ENCODE measurements at regions not wholly inside any gene's neighbourhood (a gene's known extent, or its start where the extent isn't known, plus 50 kb on each side); places are given as distances from the start of the nearest gene placed in this dataset.

- H3K36me3 Mint-ChIP-seq (ENCODE audit: low read depth) = no peaks in the 10 kb centered on the region
- H3K4me3 Mint-ChIP-seq = no peak overlapping the region
Measured at GRCh38 chr15:35885870-35886269, 339.9 kb upstream of the DPH6 start.

DNA sequence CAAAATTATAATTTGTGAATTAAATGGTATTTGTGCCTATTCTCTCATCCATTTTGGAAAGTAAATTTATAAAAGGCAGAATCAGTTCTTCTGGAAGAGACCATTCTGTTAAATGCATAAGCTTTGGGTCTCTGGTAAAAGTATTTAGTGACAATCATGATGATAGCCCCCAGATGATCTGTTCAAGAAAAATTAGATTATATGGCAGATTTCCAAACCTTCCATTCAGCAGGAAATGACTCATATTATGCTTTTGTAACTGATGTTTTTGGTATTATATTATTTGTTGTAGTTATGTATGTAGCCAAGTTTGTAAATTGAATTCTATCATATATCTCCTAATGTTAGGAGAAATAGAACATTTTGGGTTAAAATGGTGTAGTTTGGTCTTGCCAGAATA lies 340.8 kb upstream of the DPH6 start:
- no peak for DNase-seq (ENCODE audit: low spot score)
- no peaks in the 10 kb centered on the region for H3K9me3 Mint-ChIP-seq
- no peaks in the 10 kb centered on the region for H3K36me3 Mint-ChIP-seq (ENCODE audit: low read depth)
- no peaks in the 10 kb centered on the region for H3K27me3 Mint-ChIP-seq (ENCODE audit: insufficient read depth)
- no peak overlapping the region for H3K4me3 Mint-ChIP-seq
- H3K27ac Mint-ChIP-seq = no peak overlapping the region
- H3K4me1 Mint-ChIP-seq (ENCODE audit: low read depth) = no peaks in the 10 kb centered on the region
- intact Hi-C loops (cut with micrococcal nuclease) = no loop called here

More at GRCh38 chr15:35885870-35886269, 339.9 kb upstream of the DPH6 start:
- Mint-ChIP-seq H3K27ac (no peak overlapping the region), H3K27me3 (ENCODE audit: insufficient read depth) (no peaks in the 10 kb centered on the region), H3K9me3 (peaks cover 3% of the 10 kb centered on the region), H3K4me1 (ENCODE audit: low read depth) (no peaks in the 10 kb centered on the region)
- intact Hi-C loops (cut with micrococcal nuclease) = no loop called here
- DNase-seq (ENCODE audit: low spot score) = no peak

DNA sequence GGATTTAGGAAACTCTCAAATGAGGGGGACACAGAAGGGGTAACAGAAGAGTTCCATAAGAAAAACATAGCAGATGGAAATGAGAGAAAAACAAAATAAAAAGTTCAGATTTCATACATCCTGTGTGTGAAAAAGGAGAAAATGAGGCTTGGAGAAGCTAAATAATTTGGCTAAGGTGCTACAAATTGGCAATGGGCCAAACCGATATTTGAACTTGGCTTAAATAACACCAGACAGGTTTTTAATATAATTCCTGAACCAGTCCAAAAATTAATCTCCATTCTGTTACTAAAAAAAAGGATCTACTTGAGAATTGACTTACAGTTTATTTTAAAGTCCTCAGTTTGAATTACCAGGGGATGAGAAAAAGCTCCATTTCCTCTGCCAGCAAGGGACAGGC lies 342.9 kb upstream of the DPH6 start:
- no peaks in the 10 kb centered on the region for H3K27me3 Mint-ChIP-seq (ENCODE audit: insufficient read depth)
- H3K9me3 Mint-ChIP-seq = no peaks in the 10 kb centered on the region
- no peaks in the 10 kb centered on the region for H3K4me1 Mint-ChIP-seq (ENCODE audit: low read depth)
- DNase-seq (ENCODE audit: low spot score) = no peak
- H3K36me3 Mint-ChIP-seq (ENCODE audit: low read depth) = no peaks in the 10 kb centered on the region
- intact Hi-C loops (cut with micrococcal nuclease) = no loop called here
- no peak overlapping the region for H3K27ac Mint-ChIP-seq
- H3K4me3 Mint-ChIP-seq = no peak overlapping the region

DNA sequence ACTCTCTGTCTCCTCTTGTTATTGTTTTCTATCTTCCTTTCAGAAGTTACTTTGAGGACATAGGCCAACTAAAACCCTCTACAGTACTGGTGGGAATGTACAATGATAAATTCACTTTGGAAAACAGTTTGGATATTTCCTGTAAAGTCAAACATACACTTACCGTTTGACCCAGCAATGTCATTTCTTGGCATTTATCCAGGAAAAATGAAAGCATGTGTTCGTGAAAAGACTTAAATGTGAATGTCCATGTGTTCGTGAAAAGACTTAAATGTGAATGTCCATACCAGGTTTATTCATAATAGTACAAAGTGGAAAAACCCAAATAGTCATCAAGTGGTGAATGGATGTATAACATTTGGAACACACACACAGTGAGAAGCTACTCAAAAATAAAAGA lies 361.5 kb upstream of the DPH6 start:
- Mint-ChIP-seq H3K27ac (no peak overlapping the region), H3K36me3 (ENCODE audit: low read depth) (no peaks in the 10 kb centered on the region), H3K9me3 (peaks cover 6% of the 10 kb centered on the region), H3K4me3 (no peak overlapping the region), H3K4me1 (ENCODE audit: low read depth) (no peaks in the 10 kb centered on the region), H3K27me3 (ENCODE audit: insufficient read depth) (no peaks in the 10 kb centered on the region)
- intact Hi-C loops (cut with micrococcal nuclease) = no loop called here
- no peak for DNase-seq (ENCODE audit: low spot score)

DNA sequence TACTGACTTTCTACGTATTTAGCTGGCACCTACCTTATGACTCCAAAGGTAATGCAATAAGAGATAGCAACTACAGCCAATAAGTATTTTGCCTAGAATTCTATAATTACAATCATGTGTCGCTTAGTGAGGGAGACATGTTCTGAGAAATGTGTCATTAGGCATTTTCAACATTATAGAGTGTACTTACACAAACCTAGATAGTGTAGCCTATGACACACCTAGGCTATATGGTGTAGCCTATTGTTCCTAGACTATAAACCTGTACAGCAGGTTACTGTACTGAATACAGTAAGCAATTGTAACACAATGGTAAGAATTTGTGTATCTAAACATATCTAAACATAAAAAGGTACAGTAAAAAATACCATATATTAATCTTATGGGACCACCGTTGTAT lies 363.4 kb upstream of the DPH6 start:
- no peak overlapping the region for H3K27ac Mint-ChIP-seq
- H3K4me3 Mint-ChIP-seq = no peak overlapping the region
- no peaks in the 10 kb centered on the region for H3K4me1 Mint-ChIP-seq (ENCODE audit: low read depth)
- peaks cover 3% of the 10 kb centered on the region for H3K9me3 Mint-ChIP-seq
- no peak for DNase-seq (ENCODE audit: low spot score)
- intact Hi-C loops (cut with micrococcal nuclease) = no loop called here
- no peaks in the 10 kb centered on the region for H3K27me3 Mint-ChIP-seq (ENCODE audit: insufficient read depth)
- no peaks in the 10 kb centered on the region for H3K36me3 Mint-ChIP-seq (ENCODE audit: low read depth)

- Mint-ChIP-seq H3K4me3 (no peak overlapping the region), H3K36me3 (ENCODE audit: low read depth) (no peaks in the 10 kb centered on the region), H3K27me3 (ENCODE audit: insufficient read depth) (no peaks in the 10 kb centered on the region), H3K9me3 (peaks cover 3% of the 10 kb centered on the region), H3K4me1 (ENCODE audit: low read depth) (no peaks in the 10 kb centered on the region), H3K27ac (no peak overlapping the region)
- intact Hi-C loops (cut with micrococcal nuclease) = no loop called here
- no peak for DNase-seq (ENCODE audit: low spot score)
Measured at GRCh38 chr15:35910227-35910626, 364.3 kb upstream of the DPH6 start.

DNA sequence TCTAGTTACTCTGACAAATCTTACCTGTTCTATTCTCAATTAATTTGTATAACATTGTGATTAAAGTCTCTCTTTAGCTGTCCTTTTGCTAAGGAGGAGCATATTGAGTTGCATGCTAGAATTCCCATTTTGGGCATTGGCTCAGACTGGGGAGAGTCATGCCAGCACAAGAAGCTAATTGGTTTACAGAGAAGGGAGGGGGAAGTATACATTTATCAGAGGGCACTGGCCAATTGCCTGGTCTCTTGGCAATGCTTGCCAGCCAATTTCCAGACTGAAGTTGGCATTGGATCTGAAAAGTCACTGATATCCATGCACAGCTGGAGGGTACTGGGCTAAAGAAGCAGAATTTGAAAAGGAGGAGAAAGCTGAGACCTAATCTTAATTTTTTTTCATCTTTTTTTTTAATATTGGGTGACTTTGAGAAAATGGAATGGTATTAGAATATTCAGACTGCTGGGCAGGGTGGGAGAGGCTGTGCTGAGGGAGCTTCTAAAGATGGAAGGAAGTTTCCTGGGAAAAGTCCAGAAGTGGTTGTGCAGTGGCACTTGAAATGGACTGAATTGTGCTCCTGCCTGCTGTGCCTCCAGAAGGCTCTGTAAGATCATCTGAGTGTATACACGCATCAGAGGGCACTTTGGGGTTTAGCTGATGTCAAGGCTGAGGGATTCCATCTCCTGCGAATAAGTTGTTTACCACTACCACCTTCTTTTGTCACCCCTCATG lies 365.2 kb upstream of the DPH6 start:
- H3K9me3 Mint-ChIP-seq = peaks cover 3% of the 10 kb centered on the region
- DNase-seq (ENCODE audit: low spot score) = no peak
- intact Hi-C loops (cut with micrococcal nuclease) = no loop called here

DNA sequence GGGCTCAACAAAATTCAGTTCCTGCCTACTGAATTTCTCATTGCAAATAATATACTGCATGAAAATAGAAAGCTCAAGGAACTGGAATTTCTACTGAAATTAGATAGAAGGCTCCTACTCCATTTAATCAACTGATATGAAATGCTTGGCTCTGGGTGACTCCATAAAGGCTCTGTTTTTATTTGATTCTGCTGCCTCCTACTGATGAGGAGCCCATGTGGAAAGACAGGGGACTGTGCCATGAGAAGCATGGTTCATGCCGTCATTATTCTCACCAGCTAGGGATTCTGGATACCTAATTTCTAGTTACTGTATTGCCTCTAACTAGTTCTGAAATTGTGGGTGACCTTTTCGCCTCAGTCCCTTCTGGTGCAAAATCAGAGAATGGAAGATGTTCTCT lies 366.2 kb upstream of the DPH6 start:
- DNase-seq (ENCODE audit: low spot score) = no peak
- no peaks in the 10 kb centered on the region for H3K27me3 Mint-ChIP-seq (ENCODE audit: insufficient read depth)
- H3K4me3 Mint-ChIP-seq = no peak overlapping the region
- H3K36me3 Mint-ChIP-seq (ENCODE audit: low read depth) = no peaks in the 10 kb centered on the region
- H3K4me1 Mint-ChIP-seq (ENCODE audit: low read depth) = no peaks in the 10 kb centered on the region
- intact Hi-C loops (cut with micrococcal nuclease) = no loop called here
- no peak overlapping the region for H3K27ac Mint-ChIP-seq
- H3K9me3 Mint-ChIP-seq = peaks cover 3% of the 10 kb centered on the region

More for the DNA sequence above, 365.2 kb upstream of the DPH6 start:
- H3K4me3 Mint-ChIP-seq = no peak overlapping the region
- no peak overlapping the region for H3K27ac Mint-ChIP-seq
- no peaks in the 10 kb centered on the region for H3K27me3 Mint-ChIP-seq (ENCODE audit: insufficient read depth)
- no peaks in the 10 kb centered on the region for H3K4me1 Mint-ChIP-seq (ENCODE audit: low read depth)
- no peaks in the 10 kb centered on the region for H3K36me3 Mint-ChIP-seq (ENCODE audit: low read depth)

- no peak for DNase-seq (ENCODE audit: low spot score)
- H3K27ac Mint-ChIP-seq = no peak overlapping the region
- no peak overlapping the region for H3K4me3 Mint-ChIP-seq
- H3K4me1 Mint-ChIP-seq (ENCODE audit: low read depth) = no peaks in the 10 kb centered on the region
- intact Hi-C loops (cut with micrococcal nuclease) = no loop called here
- H3K27me3 Mint-ChIP-seq (ENCODE audit: insufficient read depth) = no peaks in the 10 kb centered on the region
- peaks cover 20% of the 10 kb centered on the region for H3K9me3 Mint-ChIP-seq
- H3K36me3 Mint-ChIP-seq (ENCODE audit: low read depth) = no peaks in the 10 kb centered on the region
Measured at GRCh38 chr15:35914573-35914972, 368.6 kb upstream of the DPH6 start.

DNA sequence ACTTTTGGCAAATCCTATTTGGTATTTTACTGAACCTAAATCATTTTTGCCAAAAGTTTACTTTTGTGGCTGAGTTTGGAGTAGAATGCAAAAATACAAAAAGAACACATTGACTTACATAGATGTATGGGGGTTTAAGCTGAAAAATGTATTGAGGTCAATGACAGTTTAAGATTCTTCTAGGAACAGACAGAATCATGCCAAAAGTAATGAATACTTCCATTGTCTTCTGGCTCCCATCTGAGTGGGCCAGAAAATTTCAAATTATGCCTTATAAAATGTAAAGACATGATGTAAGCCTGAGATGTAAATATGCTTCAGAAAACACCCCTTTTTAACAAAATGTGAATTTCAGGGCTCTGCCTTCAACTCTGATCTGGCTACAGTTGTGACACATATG lies 375.1 kb upstream of the DPH6 start:
- Mint-ChIP-seq H3K9me3 (peaks cover 16% of the 10 kb centered on the region), H3K36me3 (ENCODE audit: low read depth) (no peaks in the 10 kb centered on the region), H3K27ac (no peak overlapping the region), H3K4me1 (ENCODE audit: low read depth) (no peaks in the 10 kb centered on the region), H3K4me3 (no peak overlapping the region), H3K27me3 (ENCODE audit: insufficient read depth) (no peaks in the 10 kb centered on the region)
- DNase-seq (ENCODE audit: low spot score) = no peak
- intact Hi-C loops (cut with micrococcal nuclease) = no loop called here

DNA sequence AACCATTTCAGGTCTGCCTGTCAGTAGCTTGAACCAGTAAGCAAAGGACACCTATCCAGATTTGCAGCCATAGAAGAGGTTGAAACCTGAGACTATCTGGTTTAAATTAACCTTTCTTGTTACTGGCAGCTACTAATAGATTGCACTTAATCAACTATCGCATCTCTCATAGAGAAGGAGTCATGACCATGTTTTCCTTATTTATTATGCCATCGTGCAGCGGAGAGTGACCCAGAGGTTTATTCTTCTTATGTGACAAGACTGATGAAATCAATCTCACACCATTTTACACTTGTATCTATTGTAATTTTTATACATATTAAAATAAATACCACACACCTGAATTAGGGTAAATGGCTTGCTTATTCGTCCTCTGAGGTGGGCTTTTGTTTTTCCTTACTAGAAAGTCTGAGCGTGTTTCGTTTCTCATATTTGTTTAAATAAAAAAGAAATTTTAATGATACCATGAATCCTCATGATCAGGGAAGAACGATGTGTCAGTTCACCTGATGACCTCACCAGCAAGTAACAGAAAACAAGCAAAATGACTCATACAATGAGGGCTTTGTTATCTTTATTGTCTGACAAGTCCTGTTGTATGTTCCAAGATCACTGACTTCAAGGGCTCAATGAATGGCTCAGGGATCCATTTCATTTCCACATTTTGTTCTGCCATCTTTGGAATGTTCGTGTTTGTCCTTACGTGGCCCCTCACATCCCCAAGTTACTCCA lies 379.5 kb upstream of the DPH6 start:
- no peak for DNase-seq (ENCODE audit: low spot score)
- intact Hi-C loops (cut with micrococcal nuclease) = no loop called here
- Mint-ChIP-seq H3K4me3 (no peak overlapping the region), H3K27ac (no peak overlapping the region), H3K36me3 (ENCODE audit: low read depth) (no peaks in the 10 kb centered on the region), H3K4me1 (ENCODE audit: low read depth) (no peaks in the 10 kb centered on the region), H3K9me3 (no peaks in the 10 kb centered on the region), H3K27me3 (ENCODE audit: insufficient read depth) (no peaks in the 10 kb centered on the region)

GRCh38 chr15:35926007-35926380 lies 380.0 kb upstream of the DPH6 start:
- no peaks in the 10 kb centered on the region for H3K4me1 Mint-ChIP-seq (ENCODE audit: low read depth)
- no peak for DNase-seq (ENCODE audit: low spot score)
- intact Hi-C loops (cut with micrococcal nuclease) = no loop called here
- H3K4me3 Mint-ChIP-seq = no peak overlapping the region
- H3K27me3 Mint-ChIP-seq (ENCODE audit: insufficient read depth) = no peaks in the 10 kb centered on the region
- no peak overlapping the region for H3K27ac Mint-ChIP-seq
- H3K9me3 Mint-ChIP-seq = no peaks in the 10 kb centered on the region
- H3K36me3 Mint-ChIP-seq (ENCODE audit: low read depth) = no peaks in the 10 kb centered on the region

DNA sequence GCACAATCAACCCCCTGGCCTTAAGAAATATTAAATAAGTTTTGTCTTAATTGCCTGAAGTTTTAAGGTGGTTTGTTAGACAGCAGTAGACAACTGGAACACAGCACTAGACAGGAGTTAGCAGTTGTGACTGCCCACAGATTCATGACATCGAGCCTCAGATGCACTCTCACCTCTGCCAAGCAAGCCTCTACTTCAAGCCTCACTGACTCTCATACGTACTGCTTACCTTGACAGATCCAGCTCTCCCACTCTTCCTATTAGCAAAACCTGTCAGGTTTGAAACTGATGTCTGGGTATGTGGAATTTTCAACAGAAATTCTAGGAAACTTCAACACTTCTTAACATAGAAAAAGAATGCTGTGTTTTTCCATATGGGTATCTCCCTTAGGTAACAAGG lies 382.9 kb upstream of the DPH6 start:
- intact Hi-C loops (cut with micrococcal nuclease) = no loop called here
- H3K27ac Mint-ChIP-seq = no peak overlapping the region
- H3K9me3 Mint-ChIP-seq = no peaks in the 10 kb centered on the region
- H3K4me1 Mint-ChIP-seq (ENCODE audit: low read depth) = no peaks in the 10 kb centered on the region
- DNase-seq (ENCODE audit: low spot score) = no peak
- H3K36me3 Mint-ChIP-seq (ENCODE audit: low read depth) = no peaks in the 10 kb centered on the region
- H3K4me3 Mint-ChIP-seq = no peak overlapping the region
- no peaks in the 10 kb centered on the region for H3K27me3 Mint-ChIP-seq (ENCODE audit: insufficient read depth)

Measured in activated T-helper 1 cell treated with anti-CD3 and anti-CD28 coated beads, Interleukin-12 subunit alpha, Interleukin-12 subunit beta, Interleukin-2, Interleukin-4 antibody, amounts not matched to agents 30 ng/mL and 10 ng/mL and 1 ng/mL, durations not matched to agents 14 hours and 24 hours and 36 hours (primary cell).